Right lobe of liver (tissue), 4 donors: ENCODE measurements at regions not wholly inside any gene's neighbourhood (a gene's known extent, or its start where the extent isn't known, plus 50 kb on each side); places are given as distances from the start of the nearest gene placed in this dataset.

Experiments used
- POLR2A ChIP-seq: fragments of 450-650 bp; IDR thresholded peaks from one replicate; pipeline ENCODE4 v1.6.1; 2017; ENCODE audit warnings: antibody characterized with exemption, mild to moderate bottlenecking
- TF ChIP-seq, protein P1 (sequence below), 4 donors: fragments of 200-600 bp in 3 of 4; fragments of 450-650 bp in 1 of 4; IDR thresholded peaks; one replicate each; pipeline versions ENCODE4 v1.5.1 to v1.8.0; 2016 to 2022; ENCODE audit warnings: antibody characterized with exemption in 4 of 4, mild to moderate bottlenecking in 2 of 4
- donor health status: DM: no; HTN: no; CAD: no.
- donor health status: DM: no; HTN: no; CAD: no.
- donor health status: DM: no; HTN: yes; CAD: no.

DNA sequence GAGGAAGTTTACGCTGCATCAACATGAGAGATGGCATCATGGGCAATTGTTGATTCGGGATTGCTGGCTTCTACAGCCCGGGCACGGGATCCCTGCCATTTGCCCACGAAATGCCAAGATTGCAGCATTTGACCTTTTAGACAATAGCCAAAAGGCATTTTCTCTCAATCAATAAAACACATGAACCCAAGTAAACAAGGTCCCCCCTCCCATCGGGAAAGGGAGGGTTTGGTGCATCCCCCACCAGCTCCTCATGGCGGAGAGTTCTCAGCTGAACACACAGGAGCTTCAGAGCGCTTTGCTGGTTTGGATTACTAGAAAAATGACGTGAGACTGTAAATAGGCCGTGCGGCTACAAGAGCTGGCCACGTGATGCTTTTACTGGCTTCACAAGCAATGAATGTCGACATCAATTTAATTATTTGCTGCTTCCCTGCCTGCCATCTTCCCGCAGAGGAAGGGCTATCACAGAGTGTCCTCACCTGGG lies 147.6 kb downstream of the C16orf95 start:
- TF ChIP-seq, protein P1, sequence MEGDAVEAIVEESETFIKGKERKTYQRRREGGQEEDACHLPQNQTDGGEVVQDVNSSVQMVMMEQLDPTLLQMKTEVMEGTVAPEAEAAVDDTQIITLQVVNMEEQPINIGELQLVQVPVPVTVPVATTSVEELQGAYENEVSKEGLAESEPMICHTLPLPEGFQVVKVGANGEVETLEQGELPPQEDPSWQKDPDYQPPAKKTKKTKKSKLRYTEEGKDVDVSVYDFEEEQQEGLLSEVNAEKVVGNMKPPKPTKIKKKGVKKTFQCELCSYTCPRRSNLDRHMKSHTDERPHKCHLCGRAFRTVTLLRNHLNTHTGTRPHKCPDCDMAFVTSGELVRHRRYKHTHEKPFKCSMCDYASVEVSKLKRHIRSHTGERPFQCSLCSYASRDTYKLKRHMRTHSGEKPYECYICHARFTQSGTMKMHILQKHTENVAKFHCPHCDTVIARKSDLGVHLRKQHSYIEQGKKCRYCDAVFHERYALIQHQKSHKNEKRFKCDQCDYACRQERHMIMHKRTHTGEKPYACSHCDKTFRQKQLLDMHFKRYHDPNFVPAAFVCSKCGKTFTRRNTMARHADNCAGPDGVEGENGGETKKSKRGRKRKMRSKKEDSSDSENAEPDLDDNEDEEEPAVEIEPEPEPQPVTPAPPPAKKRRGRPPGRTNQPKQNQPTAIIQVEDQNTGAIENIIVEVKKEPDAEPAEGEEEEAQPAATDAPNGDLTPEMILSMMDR (IDR thresholded peaks at IDR 0.05): no peak
- TF ChIP-seq POLR2A: no peak
